GM18505 (cell line): ENCODE measurements at regions not wholly inside any gene's neighbourhood (a gene's known extent, or its start where the extent isn't known, plus 50 kb on each side); places are given as distances from the start of the nearest gene placed in this dataset.
"Not testable (repeated sequence)": the region's sequence is repeated elsewhere in the genome, so short reads cannot be mapped to it uniquely, and the experiment has no call there.

Experiments used
- ATAC-seq: cut with Tn5 transposase; IDR thresholded peaks from one replicate; pipeline ENCODE4 v1.9.1; 2021; ENCODE audit not compliant: unreplicated experiment
- POLR2A ChIP-seq: IDR thresholded peaks from 4 replicates; pipeline ENCODE4 v1.6.1; 2011; ENCODE audit warnings: borderline replicate concordance; ENCODE audit not compliant: insufficient read depth, insufficient read length; ENCODE audit errors: extremely low read depth

- TF ChIP-seq POLR2A: no peak
- no peak for ATAC-seq
These were observed 96.7 kb upstream of the PTPRG start for GRCh38 chr3:61464518-61465140.

- ATAC-seq: no peak
- no peak for TF ChIP-seq POLR2A
These were observed 95.0 kb upstream of the PTPRG start for GRCh38 chr3:61466357-61466756.

- ATAC-seq: no peak
- no peak for TF ChIP-seq POLR2A
These were observed 77.4 kb upstream of the PTPRG start for GRCh38 chr3:61483997-61484396.

DNA sequence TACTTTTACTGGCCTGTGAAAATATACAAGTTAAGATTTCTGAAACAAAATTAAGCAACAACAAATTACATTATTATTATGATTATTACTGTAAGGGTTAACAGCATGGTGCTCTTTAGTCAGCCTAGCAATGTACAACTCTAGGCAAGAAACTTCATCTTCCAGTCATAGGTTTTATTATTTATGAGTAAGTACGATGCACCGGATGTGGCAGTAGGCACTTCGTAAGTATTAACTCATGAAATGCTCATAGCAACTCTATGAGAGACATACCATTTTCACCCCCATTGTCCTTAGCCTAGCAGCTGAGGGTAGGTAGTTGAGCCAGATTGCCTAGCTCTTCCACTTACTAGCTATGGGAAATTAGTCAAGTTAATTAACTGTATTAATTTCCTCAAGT is 68.0 kb upstream of the PTPRG start:
- no peak for TF ChIP-seq POLR2A
- no peak for ATAC-seq

- not testable (repeated sequence) for ATAC-seq
These were observed 67.1 kb upstream of the PTPRG start for GRCh38 chr3:61494309-61494708.

GRCh38 chr3:61497463-61497862 is 63.9 kb upstream of the PTPRG start:
- no peak for ATAC-seq
- TF ChIP-seq POLR2A: no peak

- no peak for ATAC-seq
- TF ChIP-seq POLR2A: no peak
These were observed 56.2 kb upstream of the PTPRG start for GRCh38 chr3:61505197-61505596.

DNA sequence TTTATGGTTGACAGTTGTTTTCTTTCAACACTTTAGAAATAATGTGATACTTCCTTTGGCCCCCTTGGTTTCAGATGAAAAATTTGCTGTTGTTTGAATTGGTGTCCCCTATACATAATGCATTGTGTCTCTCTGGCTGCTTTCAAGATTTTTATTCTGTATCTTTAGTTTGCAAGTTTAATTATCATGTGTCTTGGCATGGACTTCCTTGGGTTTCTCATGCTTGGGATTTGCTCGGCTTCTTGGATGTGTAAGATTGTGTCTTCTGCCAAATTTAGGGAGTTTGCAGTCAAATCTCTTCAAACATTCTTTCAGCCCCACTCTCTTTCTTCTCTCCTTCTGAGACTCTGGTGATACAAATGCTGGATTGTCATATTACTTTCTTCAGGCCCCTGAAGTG is 53.4 kb upstream of the PTPRG start:
- ATAC-seq: no peak
- no peak for TF ChIP-seq POLR2A
